GM12878 (cell line): ENCODE measurements at regions not wholly inside any gene's neighbourhood (a gene's known extent, or its start where the extent isn't known, plus 50 kb on each side); places are given as distances from the start of the nearest gene placed in this dataset.

ENCODE experiments used
- ATAC-seq: fragments of 200-7000 bp; cut with Tn5 transposase; 3 replicates; pipeline ENCODE4 v1.9.1; 2020; ENCODE audit warnings: mild to moderate bottlenecking, moderate library complexity
- BruUV-seq: library from RNA; stranded (reverse); fragments of 400-500 nt; replicated peaks from 2 replicates; lab custom pipeline; 2021; lab: Mats Ljungman, UMichigan
- CTCF ChIA-PET: fragments of 300-600 bp; sonication (Branson Sonifier 250); formaldehyde crosslinking; extraction: SDS; loops from one replicate; lab custom pipeline; 2021; ENCODE audit warnings: inconsistent platforms; lab: Yijun Ruan, JAX
- POLR2A ChIA-PET: fragments of 350-600 bp; formaldehyde crosslinking; extraction: SDS; loops from one replicate; lab custom pipeline; 2021; ENCODE audit warnings: inconsistent platforms; lab: Charles Lee
- RAD21 ChIA-PET: fragments of 300-600 bp; sonication (Branson Sonifier 250); formaldehyde crosslinking; loops from one replicate; lab custom pipeline; 2023; ENCODE audit warnings: antibody characterized with exemption; ENCODE audit not compliant: unreplicated experiment; lab: Charles Lee
- SMC1A ChIA-PET: fragments of 300-600 bp; sonication (Branson Sonifier 250); formaldehyde crosslinking; loops from one replicate; lab custom pipeline; 2023; ENCODE audit not compliant: unreplicated experiment, uncharacterized antibody; lab: Charles Lee
- DNase-seq: peaks from one replicate; pipeline ENCODE4 v3.0.0-alpha.2; 2011; ENCODE audit warnings: low read depth, low spot score
- FAIRE-seq: peaks from 3 replicates; lab custom pipeline; 2011; peaks lifted over from hg19 to GRCh38; lab: Jason Lieb, UNC
- H2AFZ ChIP-seq: 2 replicates; pipeline ENCODE4 v1.6.0; 2011; ENCODE audit warnings: low read depth, low read length, control low read depth; ENCODE audit not compliant: control insufficient read depth
- H3K27ac ChIP-seq: 2 replicates; pipeline ENCODE4 v1.5.1; 2011; ENCODE audit warnings: control low read depth; ENCODE audit not compliant: control insufficient read depth, insufficient read depth
- H3K27me3 ChIP-seq, 2 experiments: replicated peaks in 1 of 2; 2 replicates each; pipeline versions ENCODE4 v1.6.0 to v1.6.1; 2011; ENCODE audit warnings: low read length in 1 of 2; ENCODE audit not compliant: control insufficient read depth in 2 of 2, insufficient read depth in 2 of 2
- H3K36me3 ChIP-seq, 2 experiments: 2 replicates each; pipeline ENCODE4 v1.5.1; 2011; ENCODE audit warnings: low read length in 1 of 2; ENCODE audit not compliant: control insufficient read depth in 2 of 2, insufficient read depth in 2 of 2
- H3K4me1 ChIP-seq: 2 replicates; pipeline ENCODE4 v1.6.1; 2011; ENCODE audit warnings: mild to moderate bottlenecking, low read length, moderate library complexity, mixed read lengths; ENCODE audit not compliant: control insufficient read depth, insufficient read depth
- H3K4me2 ChIP-seq: 2 replicates; pipeline ENCODE4 v1.6.0; 2011; ENCODE audit warnings: control low read depth; ENCODE audit not compliant: control insufficient read depth, insufficient read depth
- H3K4me3 ChIP-seq: fragments of 200-600 bp; sonication (generic); 2 replicates; pipeline ENCODE4 v1.5.1; 2016
- H3K79me2 ChIP-seq: 2 replicates; pipeline ENCODE4 v1.6.0; 2011; ENCODE audit warnings: low read length; ENCODE audit not compliant: control insufficient read depth, insufficient read depth
- H3K9ac ChIP-seq: 2 replicates; pipeline ENCODE4 v1.8.0; 2011; ENCODE audit warnings: low read length, control low read depth, mixed read lengths; ENCODE audit not compliant: control insufficient read depth, insufficient read depth
- H3K9me3 ChIP-seq: replicated peaks from 3 replicates; pipeline ENCODE4 v1.5.1; 2011; ENCODE audit warnings: mild to moderate bottlenecking, low read length; ENCODE audit not compliant: control insufficient read depth, insufficient read depth
- H4K20me1 ChIP-seq: 2 replicates; pipeline ENCODE4 v1.6.0; 2011; ENCODE audit not compliant: control insufficient read depth, insufficient read depth
- ESRRA ChIP-seq: IDR thresholded peaks from 2 replicates; pipeline ENCODE4 v1.6.1; 2012; ENCODE audit warnings: mild to moderate bottlenecking, low read length, improper control_type of control experiment
- MAX ChIP-seq: IDR thresholded peaks from 2 replicates; pipeline ENCODE4 v1.6.1; 2012; ENCODE audit warnings: low read depth, low read length, improper control_type of control experiment
- MLLT1 ChIP-seq: fragments of 450-650 bp; IDR thresholded peaks from 2 replicates; pipeline ENCODE4 v1.6.1; 2016; ENCODE audit warnings: mild to moderate bottlenecking
- NKRF ChIP-seq: fragments of 450-650 bp; conservative IDR thresholded peaks from 2 replicates; pipeline ENCODE4 v1.6.1; 2017; ENCODE audit warnings: mild to moderate bottlenecking, moderate library complexity
- PAX5 ChIP-seq: IDR thresholded peaks from 2 replicates; pipeline ENCODE4 v1.6.1; 2011; ENCODE audit warnings: low read depth, low read length, borderline replicate concordance
- WGBS: methylation state at CpG from one replicate; pipeline ENCODE4 v1.1.6; 2016; ENCODE audit warnings: low lambda C conversion rate; ENCODE audit not compliant: insufficient replicate concordance, insufficient coverage; ENCODE audit errors: missing lambda C conversion rate; 5-methylcytosine and 5-hydroxymethylcytosine counted together
- in situ Hi-C: fragments of 300-500 bp; cut with MboI; formaldehyde crosslinking; loops from 9 replicates; pipeline ENCODE4 v1.14.3; 2018; ENCODE audit warnings: mixed read lengths
- intact Hi-C: fragments of 100-400 bp; cut with micrococcal nuclease; formaldehyde crosslinking; loops from one replicate; pipeline ENCODE4 v1.14.2; 2022; ENCODE audit not compliant: unreplicated experiment

- Histone ChIP-seq H3K27ac (no peak overlapping the region), H3K4me2 (no peak overlapping the region), H3K4me1 (no peaks in the 10 kb centered on the region; the same call in 1 of the 2 replicates), H3K9ac (no peak overlapping the region), H3K9me3 (no peaks in the 10 kb centered on the region), H3K4me3 (no peak overlapping the region), H4K20me1 (no peaks in the 10 kb centered on the region), H2AFZ (no peak overlapping the region), H3K27me3 (no peaks in the 10 kb centered on the region), H3K36me3 (no peaks in the 10 kb centered on the region; a peak in 2 of 4 replicates), H3K79me2 (no peaks in the 10 kb centered on the region)
- no TSS peak for BruUV-seq
- intact Hi-C loops: no loop called here
- ChIA-PET RAD21 (no interaction called here), SMC1A (no interaction called here), CTCF (no interaction called here), POLR2A (interaction anchor here (0.6 kb wide), 1 partner anchor 249 kb away, joined by 3 read pairs; no protein-coding TSS in a partner anchor)
- WGBS: 95% methylated on average over 4 of the region's 4 CpGs
- DNase-seq (no peak), FAIRE-seq (no peak), ATAC-seq (no peak)
- in situ Hi-C loops: no loop called here
- TF ChIP-seq NKRF (no peak), MAX (no peak), PAX5 (no peak), ESRRA (no peak), MLLT1 (no peak)
Measured at GRCh38 chr15:44836094-44836493, 99.8 kb downstream of the TRIM69 start.
